ENCODE measurements at regions not wholly inside any gene's neighbourhood (a gene's known extent, or its start where the extent isn't known, plus 50 kb on each side); places are given as distances from the start of the nearest gene placed in this dataset.

- Histone ChIP-seq H3K36me3 (ENCODE audit: control insufficient read depth, insufficient read depth, low read length) (no peaks in the 10 kb centered on the region), H3K27me3 (replicated peaks; ENCODE audit: control insufficient read depth, insufficient read depth, low read length) (no peaks in the 10 kb centered on the region), H3K4me3 (replicated peaks; ENCODE audit: low read depth, low read length) (no peak overlapping the region)
- TF ChIP-seq CTCF (IDR thresholded peaks at IDR 0.05; ENCODE audit: insufficient read depth, low read length, poor library complexity, severe bottlenecking), result no peak
- DNase-seq (ENCODE audit: extremely low read depth, insufficient read length), result no peak
Measured at GRCh38 chr2:16071865-16072637, 131.7 kb downstream of the MYCN start.

- no peak for TF ChIP-seq CTCF (IDR thresholded peaks at IDR 0.05; ENCODE audit: insufficient read depth, low read length, poor library complexity, severe bottlenecking)
- Histone ChIP-seq H3K27me3 (replicated peaks; ENCODE audit: control insufficient read depth, insufficient read depth, low read length) (no peaks in the 10 kb centered on the region), H3K36me3 (ENCODE audit: control insufficient read depth, insufficient read depth, low read length) (no peaks in the 10 kb centered on the region), H3K4me3 (replicated peaks; ENCODE audit: low read depth, low read length) (no peak overlapping the region)
- no peak for DNase-seq (ENCODE audit: extremely low read depth, insufficient read length)
Measured at GRCh38 chr2:16071039-16071864, 130.9 kb downstream of the MYCN start.

- TF ChIP-seq CTCF (IDR thresholded peaks at IDR 0.05; ENCODE audit: insufficient read depth, low read length, poor library complexity, severe bottlenecking), result no peak
- Histone ChIP-seq H3K27me3 (replicated peaks; ENCODE audit: control insufficient read depth, insufficient read depth, low read length) (no peaks in the 10 kb centered on the region), H3K36me3 (ENCODE audit: control insufficient read depth, insufficient read depth, low read length) (no peaks in the 10 kb centered on the region), H3K4me3 (replicated peaks; ENCODE audit: low read depth, low read length) (no peak overlapping the region)
- no peak for DNase-seq (ENCODE audit: extremely low read depth, insufficient read length)
Measured at GRCh38 chr2:16070648-16070971, 130.3 kb downstream of the MYCN start.

GRCh38 chr2:16069933-16070647, 129.7 kb downstream of the MYCN start:
- no peak overlapping the region for H3K4me3 ChIP-seq (replicated peaks; ENCODE audit: low read depth, low read length)
- H3K36me3 ChIP-seq (ENCODE audit: control insufficient read depth, insufficient read depth, low read length), result no peaks in the 10 kb centered on the region
- H3K27me3 ChIP-seq (replicated peaks; ENCODE audit: control insufficient read depth, insufficient read depth, low read length), result no peaks in the 10 kb centered on the region
- no peak for TF ChIP-seq CTCF (IDR thresholded peaks at IDR 0.05; ENCODE audit: insufficient read depth, low read length, poor library complexity, severe bottlenecking)
- DNase-seq (ENCODE audit: extremely low read depth, insufficient read length), result no peak

GRCh38 chr2:16069663-16069932, 129.2 kb downstream of the MYCN start:
- Histone ChIP-seq H3K36me3 (ENCODE audit: control insufficient read depth, insufficient read depth, low read length) (no peaks in the 10 kb centered on the region), H3K4me3 (replicated peaks; ENCODE audit: low read depth, low read length) (no peak overlapping the region), H3K27me3 (replicated peaks; ENCODE audit: control insufficient read depth, insufficient read depth, low read length) (no peaks in the 10 kb centered on the region)
- DNase-seq (ENCODE audit: extremely low read depth, insufficient read length), result no peak
- TF ChIP-seq CTCF (IDR thresholded peaks at IDR 0.05; ENCODE audit: insufficient read depth, low read length, poor library complexity, severe bottlenecking), result no peak
